ENCODE measurements at regions not wholly inside any gene's neighbourhood (a gene's known extent, or its start where the extent isn't known, plus 50 kb on each side); places are given as distances from the start of the nearest gene placed in this dataset.
A peak's percentile ranks its signal among the peaks of the same experiment; 100 is the strongest.

DNA sequence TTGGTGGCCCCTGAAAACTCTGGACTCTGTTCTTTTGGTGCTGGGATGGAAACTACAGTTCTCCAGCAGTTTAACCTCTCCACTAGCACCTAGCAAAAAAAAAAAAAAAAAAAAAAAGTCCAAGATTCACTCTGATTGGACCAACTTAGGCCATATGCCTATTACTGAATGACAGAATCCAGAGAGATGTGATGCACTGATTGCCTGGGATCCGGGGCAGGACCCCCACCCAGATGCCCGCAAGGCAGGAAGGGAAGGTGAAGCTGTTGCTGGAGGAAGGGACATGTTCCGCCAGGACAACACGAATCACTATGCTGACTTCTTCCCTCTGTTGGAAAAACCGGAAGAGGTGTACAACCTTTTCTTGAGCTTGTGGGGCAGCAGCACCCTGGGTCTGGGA lies 152.5 kb upstream of the ZNF536 start:
- no peak for DNase-seq (ENCODE audit: extremely low spot score)
- POLR2A ChIA-PET = no interaction called here
- CTCF ChIA-PET = no interaction called here
- TF ChIP-seq, protein P1, sequence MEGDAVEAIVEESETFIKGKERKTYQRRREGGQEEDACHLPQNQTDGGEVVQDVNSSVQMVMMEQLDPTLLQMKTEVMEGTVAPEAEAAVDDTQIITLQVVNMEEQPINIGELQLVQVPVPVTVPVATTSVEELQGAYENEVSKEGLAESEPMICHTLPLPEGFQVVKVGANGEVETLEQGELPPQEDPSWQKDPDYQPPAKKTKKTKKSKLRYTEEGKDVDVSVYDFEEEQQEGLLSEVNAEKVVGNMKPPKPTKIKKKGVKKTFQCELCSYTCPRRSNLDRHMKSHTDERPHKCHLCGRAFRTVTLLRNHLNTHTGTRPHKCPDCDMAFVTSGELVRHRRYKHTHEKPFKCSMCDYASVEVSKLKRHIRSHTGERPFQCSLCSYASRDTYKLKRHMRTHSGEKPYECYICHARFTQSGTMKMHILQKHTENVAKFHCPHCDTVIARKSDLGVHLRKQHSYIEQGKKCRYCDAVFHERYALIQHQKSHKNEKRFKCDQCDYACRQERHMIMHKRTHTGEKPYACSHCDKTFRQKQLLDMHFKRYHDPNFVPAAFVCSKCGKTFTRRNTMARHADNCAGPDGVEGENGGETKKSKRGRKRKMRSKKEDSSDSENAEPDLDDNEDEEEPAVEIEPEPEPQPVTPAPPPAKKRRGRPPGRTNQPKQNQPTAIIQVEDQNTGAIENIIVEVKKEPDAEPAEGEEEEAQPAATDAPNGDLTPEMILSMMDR (IDR thresholded peaks at IDR 0.05; ENCODE audit: control extremely low read depth, extremely low read depth, low read depth, missing control alignments) = no peak

- CTCF ChIA-PET = no interaction called here
Observed at GRCh38 chr19:30221176-30221575, 151.0 kb upstream of the ZNF536 start.

DNA sequence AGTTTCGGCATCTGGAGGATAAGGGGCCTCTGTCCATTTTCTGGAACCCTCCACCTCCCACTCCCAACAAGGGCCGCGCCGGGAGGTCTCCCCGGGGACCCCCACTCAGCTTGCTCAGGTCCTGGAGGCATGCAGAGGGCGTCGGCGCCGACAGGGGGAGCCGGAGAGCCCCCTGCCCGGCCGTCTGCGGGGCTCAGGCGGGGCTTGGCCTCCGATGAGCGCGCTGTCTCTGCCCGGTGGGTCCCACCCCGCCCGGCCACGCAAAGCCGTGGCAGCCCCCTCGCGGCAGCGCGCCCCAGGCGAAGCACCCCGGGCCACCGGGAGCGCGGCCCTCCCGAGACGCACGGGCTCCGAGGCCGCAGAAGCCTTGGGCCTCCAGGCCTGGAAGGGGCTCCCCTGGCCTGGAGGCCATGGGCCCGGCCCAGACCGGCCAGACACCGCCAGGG lies 149.7 kb upstream of the ZNF536 start:
- POLR2A ChIA-PET = no interaction called here
- CTCF ChIA-PET = no interaction called here
- DNase-seq (ENCODE audit: extremely low spot score) = peak; percentile 68
- TF ChIP-seq, protein P1 (IDR thresholded peaks at IDR 0.05; ENCODE audit: control extremely low read depth, extremely low read depth, low read depth, missing control alignments) = peak; percentile 62

More at GRCh38 chr19:30221176-30221575, 151.0 kb upstream of the ZNF536 start:
- POLR2A ChIA-PET = no interaction called here
- TF ChIP-seq, protein P1 (IDR thresholded peaks at IDR 0.05; ENCODE audit: control extremely low read depth, extremely low read depth, low read depth, missing control alignments) = no peak
- no peak for DNase-seq (ENCODE audit: extremely low spot score)

- CTCF ChIA-PET = interaction anchor here (1.0 to 1.7 kb wide), 2 partner anchors 8 to 12 kb away, joined by 3 to 4 read pairs; no protein-coding TSS in a partner anchor
- TF ChIP-seq, protein P1 (IDR thresholded peaks at IDR 0.05; ENCODE audit: control extremely low read depth, extremely low read depth, low read depth, missing control alignments) = no peak
- no peak for DNase-seq (ENCODE audit: extremely low spot score)
- POLR2A ChIA-PET = no interaction called here
Observed at GRCh38 chr19:30222992-30223865, 149.0 kb upstream of the ZNF536 start.

- POLR2A ChIA-PET = no interaction called here
- DNase-seq (ENCODE audit: extremely low spot score) = no peak
- CTCF ChIA-PET = interaction anchor here (1.0 to 1.7 kb wide), 3 partner anchors 8 to 13 kb away, joined by 3 to 5 read pairs (median 4); no protein-coding TSS in a partner anchor
- TF ChIP-seq, protein P1 (IDR thresholded peaks at IDR 0.05; ENCODE audit: control extremely low read depth, extremely low read depth, low read depth, missing control alignments) = no peak
Observed at GRCh38 chr19:30223866-30224688, 148.1 kb upstream of the ZNF536 start.

Measured in GM10248 (cell line).